Prostate gland (tissue), 2 donors: ENCODE measurements at regions not wholly inside any gene's neighbourhood (a gene's known extent, or its start where the extent isn't known, plus 50 kb on each side); places are given as distances from the start of the nearest gene placed in this dataset.

Source experiments
- DNase-seq: peaks from one replicate; pipeline ENCODE4 v3.0.0-alpha.2; 2019; ENCODE audit warnings: low spot score
- H3K27ac ChIP-seq, 2 donors: fragments of 200-600 bp; sonication (generic); 2 replicates each; pipeline ENCODE4 v1.5.1; 2017 to 2019
- H3K27me3 ChIP-seq: fragments of 200-600 bp; sonication (generic); replicated peaks from 2 replicates; pipeline ENCODE4 v1.5.1; 2019; ENCODE audit not compliant: insufficient read depth
- H3K36me3 ChIP-seq, 2 donors: fragments of 200-600 bp; sonication (generic); 1 replicate in 1 of 2; 2 replicates in 1 of 2; pipeline versions ENCODE4 v1.5.1 to v1.8.1; 2017 to 2019
- H3K4me1 ChIP-seq: fragments of 200-600 bp; sonication (generic); replicated peaks from 2 replicates; pipeline ENCODE4 v1.5.1; 2019
- H3K4me3 ChIP-seq, 2 donors: fragments of 200-600 bp; sonication (generic); 2 replicates each; pipeline ENCODE4 v1.5.1; 2017 to 2019
- H3K9me3 ChIP-seq: fragments of 200-600 bp; sonication (generic); 2 replicates; pipeline ENCODE4 v1.5.1; 2017
- CTCF ChIP-seq, 4 experiments: fragments of 200-600 bp in 2 of 4; fragments of 450-650 bp in 2 of 4; sonication (generic) in 2 of 4; IDR thresholded peaks; 1 replicate in 3 of 4; 2 replicates in 1 of 4; pipeline ENCODE4 v1.5.1; 2016 to 2019; ENCODE audit warnings: antibody characterized with exemption in 4 of 4, mild to moderate bottlenecking in 2 of 4, moderate library complexity in 2 of 4
- POLR2A ChIP-seq: fragments of 450-650 bp; IDR thresholded peaks from one replicate; pipeline ENCODE4 v1.6.1; 2016; ENCODE audit warnings: antibody characterized with exemption, mild to moderate bottlenecking
- POLR2AphosphoS5 ChIP-seq: sonication (generic); formaldehyde crosslinking; IDR thresholded peaks from one replicate; pipeline ENCODE4 v1.6.1; 2017; ENCODE audit warnings: antibody characterized with exemption
- WGBS: methylation state at CpG from one replicate; pipeline ENCODE4 v1.1.5; 2018; 5-methylcytosine and 5-hydroxymethylcytosine counted together
- intact Hi-C: fragments of 100-400 bp; cut with DNase I; formaldehyde crosslinking; loops from one replicate; pipeline ENCODE4 v1.14.2; 2022

GRCh38 chr15:88312941-88313579 lies 56.5 kb upstream of the NTRK3 start:
- intact Hi-C loops: no loop called here
- Histone ChIP-seq H3K27ac (no peak overlapping the region), H3K27me3 (no peaks in the 10 kb centered on the region), H3K9me3 (no peaks in the 10 kb centered on the region), H3K4me1 (no peaks in the 10 kb centered on the region), H3K4me3 (no peak overlapping the region), H3K36me3 (no peaks in the 10 kb centered on the region)
- no peak for DNase-seq
- whole genome bisulfite sequencing: 71% methylated on average over 7 of the region's 7 CpGs
- TF ChIP-seq CTCF (IDR thresholded peaks at IDR 0.05) (no peak), POLR2AphosphoS5 (no peak), POLR2A (no peak)

GRCh38 chr15:88309363-88309762 lies 52.8 kb upstream of the NTRK3 start:
- no peaks in the 10 kb centered on the region for H3K4me1 ChIP-seq
- no peak for DNase-seq
- H3K27ac ChIP-seq: no peak overlapping the region
- 87% methylated on average over 3 of the region's 3 CpGs for WGBS
- H3K36me3 ChIP-seq: no peaks in the 10 kb centered on the region
- no peak overlapping the region for H3K4me3 ChIP-seq
- no peak for TF ChIP-seq POLR2AphosphoS5
- no peak for TF ChIP-seq CTCF (IDR thresholded peaks at IDR 0.05)
- no peak for TF ChIP-seq POLR2A
- no peaks in the 10 kb centered on the region for H3K27me3 ChIP-seq
- intact Hi-C loops: no loop called here
- no peaks in the 10 kb centered on the region for H3K9me3 ChIP-seq

- no peaks in the 10 kb centered on the region for H3K27me3 ChIP-seq
- intact Hi-C loops: no loop called here
- WGBS: 88% methylated on average over 2 of the region's 2 CpGs
- no peaks in the 10 kb centered on the region for H3K36me3 ChIP-seq
- no peak for TF ChIP-seq POLR2AphosphoS5
- TF ChIP-seq POLR2A: no peak
- TF ChIP-seq CTCF (IDR thresholded peaks at IDR 0.05): no peak
- no peak for DNase-seq
- no peaks in the 10 kb centered on the region for H3K9me3 ChIP-seq
- no peak overlapping the region for H3K27ac ChIP-seq
- H3K4me1 ChIP-seq: no peaks in the 10 kb centered on the region
- H3K4me3 ChIP-seq: no peak overlapping the region
Observed at GRCh38 chr15:88307344-88307743, 50.8 kb upstream of the NTRK3 start.
